ENCODE measurements at regions not wholly inside any gene's neighbourhood (a gene's known extent, or its start where the extent isn't known, plus 50 kb on each side); places are given as distances from the start of the nearest gene placed in this dataset.

- H3K36me3 Mint-ChIP-seq (ENCODE audit: low read depth): no peaks in the 10 kb centered on the region; the same call in 2 of the 3 replicates
- no peaks in the 10 kb centered on the region for H3K27me3 ChIP-seq (ENCODE audit: insufficient read depth)
- no peaks in the 10 kb centered on the region for H4K20me1 ChIP-seq (replicated peaks; ENCODE audit: insufficient read depth)
- no peaks in the 10 kb centered on the region for H3K27me3 Mint-ChIP-seq (ENCODE audit: insufficient read depth, low read depth, poor library complexity)
- H2AFZ ChIP-seq: no peak overlapping the region
- no peaks in the 10 kb centered on the region for H3K9me2 ChIP-seq (ENCODE audit: insufficient read depth)
- no peak overlapping the region for H3K4me3 Mint-ChIP-seq
- H3K4me1 Mint-ChIP-seq: no peaks in the 10 kb centered on the region
- H3K4me1 ChIP-seq (ENCODE audit: insufficient read depth): no peaks in the 10 kb centered on the region
- peaks cover 7% of the 10 kb centered on the region; the same call in 1 of the 3 replicates for H3K9me3 Mint-ChIP-seq
- H3K4me3 ChIP-seq: no peak overlapping the region
- no peaks in the 10 kb centered on the region for H3K36me3 ChIP-seq (ENCODE audit: insufficient read depth)
- no peak overlapping the region for H3K27ac Mint-ChIP-seq
- H3K79me2 ChIP-seq (replicated peaks; ENCODE audit: insufficient read depth): no peaks in the 10 kb centered on the region
- no peaks in the 10 kb centered on the region for H3F3A ChIP-seq (replicated peaks; ENCODE audit: low read depth)
- H3K4me2 ChIP-seq: no peak overlapping the region
- H3K27ac ChIP-seq (ENCODE audit: low read depth): no peak overlapping the region
- no peak for ATAC-seq
- TF ChIP-seq CTCF (conservative IDR thresholded peaks at IDR 0.05; ENCODE audit: low read depth in 2 of 2) (no peak), EZH2phosphoT487 (IDR thresholded peaks at IDR 0.05; ENCODE audit: unreplicated experiment) (no peak), ZNF462 (CRISPR knock-in tag; IDR thresholded peaks at IDR 0.05) (no peak), ZNF114 (CRISPR knock-in tag; IDR thresholded peaks at IDR 0.05) (no peak), POLR2AphosphoS5 (IDR thresholded peaks at IDR 0.05; ENCODE audit: low read depth) (no peak), EZH2 (IDR thresholded peaks at IDR 0.05; ENCODE audit: low read depth, unreplicated experiment) (no peak), NANOG (IDR thresholded peaks at IDR 0.05; ENCODE audit: borderline replicate concordance) (no peak), ETS1 (IDR thresholded peaks at IDR 0.05) (no peak), REST (IDR thresholded peaks at IDR 0.05; ENCODE audit: unreplicated experiment) (no peak), JUNB (IDR thresholded peaks at IDR 0.05; ENCODE audit: unreplicated experiment) (no peak), CREB1 (CRISPR knock-in tag; IDR thresholded peaks at IDR 0.05; ENCODE audit: low read depth) (no peak), ZNF331 (CRISPR knock-in tag; IDR thresholded peaks at IDR 0.05; ENCODE audit: low read depth) (no peak), STAT1 (IDR thresholded peaks at IDR 0.05; ENCODE audit: unreplicated experiment) (no peak)
- no peak for DNase-seq (ENCODE audit: low spot score)
Measured at GRCh38 chr2:187002242-187002641, 153.3 kb upstream of the ZSWIM2 start.

All from GM23338 (cell line).